WTC11 (cell line): ENCODE measurements at regions not wholly inside any gene's neighbourhood (a gene's known extent, or its start where the extent isn't known, plus 50 kb on each side); places are given as distances from the start of the nearest gene placed in this dataset.

Source experiments
- ATAC-seq: fragments of 200-7000 bp; cut with Tn5 transposase; 2 replicates; pipeline ENCODE4 v1.10.0; 2021; ENCODE audit warnings: mild to moderate bottlenecking, moderate library complexity
- CTCF ChIA-PET: fragments of 300-600 bp; sonication (Branson Sonifier 250); formaldehyde crosslinking; loops from one replicate; lab custom pipeline; 2021; ENCODE audit warnings: antibody characterized with exemption; lab: Charles Lee
- POLR2A ChIA-PET: fragments of 350-600 bp; sonication (Branson Sonifier 250); formaldehyde crosslinking; loops from one replicate; lab custom pipeline; 2021; ENCODE audit warnings: antibody characterized with exemption; lab: Charles Lee
- DNase-seq: peaks from one replicate; pipeline ENCODE4 v3.0.0; 2021; ENCODE audit warnings: low spot score
- H3K27ac Mint-ChIP-seq: 2 replicates; pipeline ENCODE4 v1.8.0; 2021; ENCODE audit warnings: mixed read lengths
- H3K27me3 Mint-ChIP-seq: 2 replicates; pipeline ENCODE4 v1.8.0; 2021; ENCODE audit warnings: low read depth, mild to moderate bottlenecking, moderate library complexity, mixed read lengths
- H3K36me3 Mint-ChIP-seq: 2 replicates; pipeline ENCODE4 v1.8.0; 2021; ENCODE audit warnings: mixed read lengths
- H3K4me1 Mint-ChIP-seq: 2 replicates; pipeline ENCODE4 v1.8.0; 2022; ENCODE audit warnings: mixed read lengths
- H3K4me3 Mint-ChIP-seq: 2 replicates; pipeline ENCODE4 v1.8.0; 2021; ENCODE audit warnings: mild to moderate bottlenecking, moderate library complexity, mixed read lengths
- H3K9me3 Mint-ChIP-seq: 2 replicates; pipeline ENCODE4 v1.8.0; 2021; ENCODE audit warnings: mixed read lengths
- CREM ChIP-seq: sonication (generic); formaldehyde crosslinking; IDR thresholded peaks from 2 replicates; pipeline ENCODE4 v1.8.1; 2022; ENCODE audit warnings: mild to moderate bottlenecking, missing genetic modification reagents, moderate library complexity
- GRHL2 ChIP-seq: fragments of 250-450 bp; sonication (Bioruptor Pico); IDR thresholded peaks from 2 replicates; pipeline ENCODE4 v1.8.0; 2022; ENCODE audit warnings: mild to moderate bottlenecking, moderate library complexity; ENCODE audit not compliant: insufficient replicate concordance, severe bottlenecking
- JAZF1 ChIP-seq: fragments of 250-450 bp; sonication (Bioruptor Pico); IDR thresholded peaks from 2 replicates; pipeline ENCODE4 v1.9.0; 2021; ENCODE audit warnings: moderate library complexity, mild to moderate bottlenecking, inconsistent platforms
- JUN ChIP-seq: sonication (generic); formaldehyde crosslinking; IDR thresholded peaks from 2 replicates; pipeline ENCODE4 v1.8.0; 2023; ENCODE audit warnings: mild to moderate bottlenecking, missing genetic modification reagents
- MXD4 ChIP-seq: fragments of 250-450 bp; sonication (Bioruptor Pico); IDR thresholded peaks from 2 replicates; pipeline ENCODE4 v1.8.0; 2021; ENCODE audit warnings: mild to moderate bottlenecking, moderate library complexity, borderline replicate concordance
- MYBL2 ChIP-seq: sonication (generic); formaldehyde crosslinking; IDR thresholded peaks from 2 replicates; pipeline ENCODE4 v1.8.1; 2023; ENCODE audit warnings: mild to moderate bottlenecking, moderate library complexity, missing genetic modification reagents
- NFE2L1 ChIP-seq: sonication (generic); formaldehyde crosslinking; IDR thresholded peaks from 2 replicates; pipeline ENCODE4 v1.8.1; 2023; ENCODE audit warnings: missing genetic modification reagents
- NFYB ChIP-seq: sonication (generic); formaldehyde crosslinking; conservative IDR thresholded peaks from 2 replicates; pipeline ENCODE4 v1.8.0; 2022; ENCODE audit warnings: low read depth, missing genetic modification reagents
- NR1H2 ChIP-seq: sonication (generic); formaldehyde crosslinking; IDR thresholded peaks from 2 replicates; pipeline ENCODE4 v1.9.0; 2021; ENCODE audit warnings: mild to moderate bottlenecking, moderate library complexity, missing genetic modification reagents
- OVOL2 ChIP-seq: fragments of 250-450 bp; sonication (Bioruptor Pico); IDR thresholded peaks from 2 replicates; pipeline ENCODE4 v1.9.0; 2021; ENCODE audit warnings: mild to moderate bottlenecking, borderline replicate concordance
- SMAD4 ChIP-seq: sonication (generic); formaldehyde crosslinking; IDR thresholded peaks from 2 replicates; pipeline ENCODE4 v1.8.0; 2022; ENCODE audit warnings: mild to moderate bottlenecking, missing genetic modification reagents
- SP1 ChIP-seq: sonication (generic); formaldehyde crosslinking; conservative IDR thresholded peaks from 2 replicates; pipeline ENCODE4 v1.8.1; 2022; ENCODE audit warnings: missing genetic modification reagents
- TCF7 ChIP-seq: sonication (generic); formaldehyde crosslinking; IDR thresholded peaks from 2 replicates; pipeline ENCODE4 v1.8.0; 2022; ENCODE audit warnings: mild to moderate bottlenecking, low read depth, missing genetic modification reagents, moderate library complexity
- TEAD1 ChIP-seq: sonication (generic); formaldehyde crosslinking; IDR thresholded peaks from 2 replicates; pipeline ENCODE4 v1.8.0; 2022; ENCODE audit warnings: mild to moderate bottlenecking, missing genetic modification reagents
- TP53 ChIP-seq: sonication (generic); formaldehyde crosslinking; IDR thresholded peaks from 2 replicates; pipeline ENCODE4 v1.8.1; 2023; ENCODE audit warnings: mild to moderate bottlenecking, missing genetic modification reagents
- ZNF219 ChIP-seq: sonication (generic); formaldehyde crosslinking; IDR thresholded peaks from 2 replicates; pipeline ENCODE4 v1.8.0; 2023; ENCODE audit warnings: missing genetic modification reagents, mild to moderate bottlenecking, borderline replicate concordance
- ZNF317 ChIP-seq: sonication (generic); formaldehyde crosslinking; IDR thresholded peaks from 2 replicates; pipeline ENCODE4 v1.8.1; 2023; ENCODE audit warnings: low read depth, mild to moderate bottlenecking, moderate library complexity, missing genetic modification reagents, borderline replicate concordance
- TF ChIP-seq, protein P1 (sequence below): sonication (generic); formaldehyde crosslinking; IDR thresholded peaks from 2 replicates; pipeline ENCODE4 v1.8.1; 2022; ENCODE audit warnings: low read depth, missing genetic modification reagents, borderline replicate concordance
- TF ChIP-seq, protein P2 (sequence below): sonication (generic); formaldehyde crosslinking; IDR thresholded peaks from 2 replicates; pipeline ENCODE4 v1.8.1; 2022; ENCODE audit warnings: missing genetic modification reagents, borderline replicate concordance
- TF ChIP-seq, protein P3 (sequence below): sonication (generic); formaldehyde crosslinking; IDR thresholded peaks from 2 replicates; pipeline ENCODE4 v1.8.1; 2023; ENCODE audit warnings: mild to moderate bottlenecking, missing genetic modification reagents, borderline replicate concordance
- TF ChIP-seq, protein P4 (sequence below): sonication (generic); formaldehyde crosslinking; IDR thresholded peaks from 2 replicates; pipeline ENCODE4 v1.8.0; 2023; ENCODE audit warnings: missing genetic modification reagents
- TF ChIP-seq, protein P5 (sequence below): sonication (generic); formaldehyde crosslinking; IDR thresholded peaks from 2 replicates; pipeline ENCODE4 v1.8.1; 2022; ENCODE audit warnings: low read depth, mild to moderate bottlenecking, moderate library complexity, missing genetic modification reagents, borderline replicate concordance

DNA sequence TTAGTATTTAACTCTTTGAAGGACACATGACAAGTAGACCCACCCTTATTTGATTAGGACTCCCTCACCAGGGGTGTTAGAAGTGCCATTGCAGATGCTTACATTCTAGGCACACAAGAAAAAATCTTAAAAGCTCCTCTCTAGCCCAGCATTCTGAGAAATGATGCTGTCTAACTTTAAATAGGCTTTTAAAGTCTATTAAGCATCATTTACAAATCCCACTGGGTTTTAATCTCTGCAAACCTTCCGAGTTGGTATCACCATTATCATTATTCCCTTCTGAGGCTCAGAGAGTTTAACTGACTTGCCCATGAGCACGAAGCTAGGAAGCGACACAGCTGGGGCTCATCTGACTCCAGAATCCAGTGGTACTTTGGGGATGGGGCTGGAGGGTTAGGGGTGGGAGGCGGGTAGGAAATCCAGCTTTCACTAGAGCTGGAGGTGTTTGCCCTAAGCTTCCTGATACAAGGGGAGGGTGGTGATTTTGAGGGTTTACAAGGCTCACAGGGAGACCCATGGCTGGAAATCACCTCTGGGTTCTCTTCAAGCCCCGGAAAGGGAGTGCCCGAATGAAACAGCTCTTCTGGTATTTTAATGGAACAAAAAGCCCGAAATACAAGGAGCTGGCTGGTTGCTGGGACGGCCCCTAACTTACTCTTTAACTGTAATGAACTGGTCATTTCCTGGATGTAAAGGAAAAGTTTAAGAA lies 109.2 kb upstream of the FUT8 start:
- peaks cover 2% of the 10 kb centered on the region; the same call in 1 of the 2 replicates for H3K27me3 Mint-ChIP-seq
- POLR2A ChIA-PET: no interaction called here
- TF ChIP-seq NR1H2 (no peak), CREM (CRISPR knock-in tag) (no peak), GRHL2 (CRISPR knock-in tag) (no peak), MXD4 (CRISPR knock-in tag) (no peak), NFYB (no peak), JUN (CRISPR knock-in tag) (no peak), NFE2L1 (CRISPR knock-in tag) (no peak), ZNF219 (no peak), TEAD1 (CRISPR knock-in tag) (no peak), ZNF317 (CRISPR knock-in tag) (no peak), OVOL2 (no peak), TP53 (CRISPR knock-in tag) (no peak), MYBL2 (CRISPR knock-in tag) (no peak), SMAD4 (no peak), TCF7 (CRISPR knock-in tag) (no peak), SP1 (no peak)
- TF ChIP-seq, protein P1, sequence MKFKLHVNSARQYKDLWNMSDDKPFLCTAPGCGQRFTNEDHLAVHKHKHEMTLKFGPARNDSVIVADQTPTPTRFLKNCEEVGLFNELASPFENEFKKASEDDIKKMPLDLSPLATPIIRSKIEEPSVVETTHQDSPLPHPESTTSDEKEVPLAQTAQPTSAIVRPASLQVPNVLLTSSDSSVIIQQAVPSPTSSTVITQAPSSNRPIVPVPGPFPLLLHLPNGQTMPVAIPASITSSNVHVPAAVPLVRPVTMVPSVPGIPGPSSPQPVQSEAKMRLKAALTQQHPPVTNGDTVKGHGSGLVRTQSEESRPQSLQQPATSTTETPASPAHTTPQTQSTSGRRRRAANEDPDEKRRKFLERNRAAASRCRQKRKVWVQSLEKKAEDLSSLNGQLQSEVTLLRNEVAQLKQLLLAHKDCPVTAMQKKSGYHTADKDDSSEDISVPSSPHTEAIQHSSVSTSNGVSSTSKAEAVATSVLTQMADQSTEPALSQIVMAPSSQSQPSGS (CRISPR knock-in tag): no peak
- TF ChIP-seq, protein P2, sequence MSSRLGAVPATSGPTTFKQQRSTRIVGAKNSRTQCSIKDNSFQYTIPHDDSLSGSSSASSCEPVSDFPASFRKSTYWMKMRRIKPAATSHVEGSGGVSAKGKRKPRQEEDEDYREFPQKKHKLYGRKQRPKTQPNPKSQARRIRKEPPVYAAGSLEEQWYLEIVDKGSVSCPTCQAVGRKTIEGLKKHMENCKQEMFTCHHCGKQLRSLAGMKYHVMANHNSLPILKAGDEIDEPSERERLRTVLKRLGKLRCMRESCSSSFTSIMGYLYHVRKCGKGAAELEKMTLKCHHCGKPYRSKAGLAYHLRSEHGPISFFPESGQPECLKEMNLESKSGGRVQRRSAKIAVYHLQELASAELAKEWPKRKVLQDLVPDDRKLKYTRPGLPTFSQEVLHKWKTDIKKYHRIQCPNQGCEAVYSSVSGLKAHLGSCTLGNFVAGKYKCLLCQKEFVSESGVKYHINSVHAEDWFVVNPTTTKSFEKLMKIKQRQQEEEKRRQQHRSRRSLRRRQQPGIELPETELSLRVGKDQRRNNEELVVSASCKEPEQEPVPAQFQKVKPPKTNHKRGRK (CRISPR knock-in tag): no peak
- TF ChIP-seq, protein P3, sequence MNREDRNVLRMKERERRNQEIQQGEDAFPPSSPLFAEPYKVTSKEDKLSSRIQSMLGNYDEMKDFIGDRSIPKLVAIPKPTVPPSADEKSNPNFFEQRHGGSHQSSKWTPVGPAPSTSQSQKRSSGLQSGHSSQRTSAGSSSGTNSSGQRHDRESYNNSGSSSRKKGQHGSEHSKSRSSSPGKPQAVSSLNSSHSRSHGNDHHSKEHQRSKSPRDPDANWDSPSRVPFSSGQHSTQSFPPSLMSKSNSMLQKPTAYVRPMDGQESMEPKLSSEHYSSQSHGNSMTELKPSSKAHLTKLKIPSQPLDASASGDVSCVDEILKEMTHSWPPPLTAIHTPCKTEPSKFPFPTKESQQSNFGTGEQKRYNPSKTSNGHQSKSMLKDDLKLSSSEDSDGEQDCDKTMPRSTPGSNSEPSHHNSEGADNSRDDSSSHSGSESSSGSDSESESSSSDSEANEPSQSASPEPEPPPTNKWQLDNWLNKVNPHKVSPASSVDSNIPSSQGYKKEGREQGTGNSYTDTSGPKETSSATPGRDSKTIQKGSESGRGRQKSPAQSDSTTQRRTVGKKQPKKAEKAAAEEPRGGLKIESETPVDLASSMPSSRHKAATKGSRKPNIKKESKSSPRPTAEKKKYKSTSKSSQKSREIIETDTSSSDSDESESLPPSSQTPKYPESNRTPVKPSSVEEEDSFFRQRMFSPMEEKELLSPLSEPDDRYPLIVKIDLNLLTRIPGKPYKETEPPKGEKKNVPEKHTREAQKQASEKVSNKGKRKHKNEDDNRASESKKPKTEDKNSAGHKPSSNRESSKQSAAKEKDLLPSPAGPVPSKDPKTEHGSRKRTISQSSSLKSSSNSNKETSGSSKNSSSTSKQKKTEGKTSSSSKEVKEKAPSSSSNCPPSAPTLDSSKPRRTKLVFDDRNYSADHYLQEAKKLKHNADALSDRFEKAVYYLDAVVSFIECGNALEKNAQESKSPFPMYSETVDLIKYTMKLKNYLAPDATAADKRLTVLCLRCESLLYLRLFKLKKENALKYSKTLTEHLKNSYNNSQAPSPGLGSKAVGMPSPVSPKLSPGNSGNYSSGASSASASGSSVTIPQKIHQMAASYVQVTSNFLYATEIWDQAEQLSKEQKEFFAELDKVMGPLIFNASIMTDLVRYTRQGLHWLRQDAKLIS (CRISPR knock-in tag): no peak
- TF ChIP-seq, all 79 proteins: peak for 0
- Mint-ChIP-seq H3K27ac (no peak overlapping the region), H3K9me3 (no peaks in the 10 kb centered on the region), H3K4me1 (peaks cover 26% of the 10 kb centered on the region), H3K4me3 (no peak overlapping the region), H3K36me3 (no peaks in the 10 kb centered on the region)
- DNase-seq (no peak), ATAC-seq (peak; percentile 52)
- CTCF ChIA-PET: interaction anchor here (0.6 to 1.5 kb wide), 6 partner anchors 22 to 649 kb away, joined by 3 to 6 read pairs (median 4); partner anchors contain the start of gene FUT8

DNA sequence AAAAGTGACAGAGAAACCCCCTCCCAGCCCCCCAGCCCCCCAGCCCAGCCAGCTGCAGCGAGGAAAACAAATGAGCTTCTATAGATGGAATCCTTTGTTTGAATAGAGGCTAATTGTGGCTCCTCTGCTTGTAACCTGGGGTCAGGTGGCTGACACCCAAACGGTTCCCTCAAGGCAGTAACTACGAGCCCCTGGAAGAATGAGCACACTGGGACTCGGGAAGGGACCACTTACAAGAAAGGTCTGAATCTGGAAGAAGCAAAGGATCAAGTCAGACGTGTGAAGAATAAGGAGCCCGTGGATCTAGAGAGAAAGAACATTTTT lies 108.7 kb upstream of the FUT8 start:
- Mint-ChIP-seq H3K4me3 (no peak overlapping the region), H3K36me3 (no peaks in the 10 kb centered on the region), H3K27ac (no peak overlapping the region), H3K4me1 (peaks cover 26% of the 10 kb centered on the region), H3K27me3 (peaks cover 2% of the 10 kb centered on the region; the same call in 1 of the 2 replicates), H3K9me3 (no peaks in the 10 kb centered on the region)
- ATAC-seq: peak; percentile 56
- no peak for DNase-seq
- ChIA-PET CTCF (interaction anchor here (0.6 to 1.5 kb wide), 4 partner anchors 22 to 112 kb away, joined by 3 to 6 read pairs (median 5); partner anchors contain the start of gene FUT8), POLR2A (no interaction called here)
- TF ChIP-seq, protein P4, sequence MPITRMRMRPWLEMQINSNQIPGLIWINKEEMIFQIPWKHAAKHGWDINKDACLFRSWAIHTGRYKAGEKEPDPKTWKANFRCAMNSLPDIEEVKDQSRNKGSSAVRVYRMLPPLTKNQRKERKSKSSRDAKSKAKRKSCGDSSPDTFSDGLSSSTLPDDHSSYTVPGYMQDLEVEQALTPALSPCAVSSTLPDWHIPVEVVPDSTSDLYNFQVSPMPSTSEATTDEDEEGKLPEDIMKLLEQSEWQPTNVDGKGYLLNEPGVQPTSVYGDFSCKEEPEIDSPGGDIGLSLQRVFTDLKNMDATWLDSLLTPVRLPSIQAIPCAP: no peak
- TF ChIP-seq, protein P5, sequence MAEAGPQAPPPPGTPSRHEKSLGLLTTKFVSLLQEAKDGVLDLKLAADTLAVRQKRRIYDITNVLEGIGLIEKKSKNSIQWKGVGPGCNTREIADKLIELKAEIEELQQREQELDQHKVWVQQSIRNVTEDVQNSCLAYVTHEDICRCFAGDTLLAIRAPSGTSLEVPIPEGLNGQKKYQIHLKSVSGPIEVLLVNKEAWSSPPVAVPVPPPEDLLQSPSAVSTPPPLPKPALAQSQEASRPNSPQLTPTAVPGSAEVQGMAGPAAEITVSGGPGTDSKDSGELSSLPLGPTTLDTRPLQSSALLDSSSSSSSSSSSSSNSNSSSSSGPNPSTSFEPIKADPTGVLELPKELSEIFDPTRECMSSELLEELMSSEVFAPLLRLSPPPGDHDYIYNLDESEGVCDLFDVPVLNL (CRISPR knock-in tag): no peak
- no peak for TF ChIP-seq JAZF1 (CRISPR knock-in tag)
- no peak for TF ChIP-seq NFYB
- TF ChIP-seq CREM (CRISPR knock-in tag): no peak
